ENCODE measurements at regions not wholly inside any gene's neighbourhood (a gene's known extent, or its start where the extent isn't known, plus 50 kb on each side); places are given as distances from the start of the nearest gene placed in this dataset.

- TF ChIP-seq CTCF (IDR thresholded peaks at IDR 0.05), result no peak
- TF ChIP-seq POLR2A (IDR thresholded peaks at IDR 0.05), result no peak
Measured at GRCh38 chr12:131415781-131416180, 295.1 kb upstream of the SFSWAP start.
